A549 (cell line): ENCODE measurements at regions not wholly inside any gene's neighbourhood (a gene's known extent, or its start where the extent isn't known, plus 50 kb on each side); places are given as distances from the start of the nearest gene placed in this dataset.

Experiments used
- ATAC-seq, 2 experiments: fragments of 200-7000 bp in 1 of 2; fragments of >200 bp in 1 of 2; cut with Nextera tagmentation in 1 of 2; cut with Tn5 transposase in 1 of 2; 3 replicates each; pipeline versions ENCODE4 v1.8.0 to v1.9.1; 2018 to 2020; ENCODE audit warnings: mild to moderate bottlenecking in 1 of 2, moderate library complexity in 1 of 2
- CTCF ChIA-PET: fragments of 300-600 bp; sonication (Branson Sonifier 250); formaldehyde crosslinking; extraction: SDS; loops from one replicate; lab custom pipeline; 2021; ENCODE audit warnings: antibody characterized with exemption, inconsistent platforms; lab: Yijun Ruan, JAX
- POLR2A ChIA-PET: fragments of 350-600 bp; formaldehyde crosslinking; extraction: SDS; loops from one replicate; lab custom pipeline; 2021; ENCODE audit warnings: antibody characterized with exemption, inconsistent platforms; lab: Yijun Ruan, JAX
- DNase-seq, 2 experiments: peaks; one replicate each; pipeline versions ENCODE4 v3.0.0 to v3.0.0-alpha.2; 2011 to 2016; ENCODE audit warnings: low read depth in 1 of 2, low spot score in 1 of 2
- FAIRE-seq: peaks from 2 replicates; lab custom pipeline; 2011; peaks lifted over from hg19 to GRCh38; lab: Jason Lieb, UNC
- H3K27ac ChIP-seq, 2 experiments: fragments of >200 bp; sonication (Bioruptor Twin); formaldehyde crosslinking; 3 replicates each; pipeline ENCODE4 v1.5.1; 2016 to 2017
- H3K4me1 ChIP-seq: fragments of >200 bp; sonication (Bioruptor Twin); formaldehyde crosslinking; 3 replicates; pipeline ENCODE4 v1.6.1; 2016
- H3K4me2 ChIP-seq: fragments of >200 bp; sonication (Bioruptor Twin); formaldehyde crosslinking; 3 replicates; pipeline ENCODE4 v1.6.1; 2016
- H3K4me3 ChIP-seq: fragments of >200 bp; sonication (Bioruptor Twin); formaldehyde crosslinking; 3 replicates; pipeline ENCODE4 v1.5.1; 2016
- H3K9me3 ChIP-seq: fragments of >200 bp; sonication (Bioruptor Twin); formaldehyde crosslinking; 3 replicates; pipeline ENCODE4 v1.6.1; 2016
- BCL3 ChIP-seq: fragments of >200 bp; sonication (Bioruptor Twin); formaldehyde crosslinking; IDR thresholded peaks from 3 replicates; pipeline ENCODE4 v1.6.1; 2016
- BHLHE40 ChIP-seq: IDR thresholded peaks from 2 replicates; pipeline ENCODE4 v1.6.1; 2012; ENCODE audit warnings: low read depth, low read length, inconsistent platforms
- CBX8 ChIP-seq: fragments of 200-600 bp; sonication (generic); IDR thresholded peaks from 2 replicates; pipeline ENCODE4 v1.6.1; 2016
- EHF ChIP-seq: fragments of 250-450 bp; sonication (Bioruptor Pico); IDR thresholded peaks from 2 replicates; pipeline ENCODE4 v1.5.0; 2020; ENCODE audit warnings: mild to moderate bottlenecking
- EP300 ChIP-seq, 2 experiments: fragments of >200 bp; sonication (Bioruptor Twin); formaldehyde crosslinking; IDR thresholded peaks; 2 replicates in 1 of 2; 3 replicates in 1 of 2; pipeline ENCODE4 v1.6.1; 2016 to 2017
- ESRRA ChIP-seq: fragments of 150-350 bp; IDR thresholded peaks from 2 replicates; pipeline ENCODE4 v1.6.1; 2014; ENCODE audit warnings: mild to moderate bottlenecking, low read length, borderline replicate concordance
- FOSB ChIP-seq: fragments of 250-450 bp; sonication (Bioruptor Pico); IDR thresholded peaks from 2 replicates; pipeline ENCODE4 v1.5.0; 2020; ENCODE audit warnings: mild to moderate bottlenecking, moderate library complexity
- FOSL2 ChIP-seq, 2 experiments: fragments of 450-650 bp in 1 of 2; fragments of >200 bp in 1 of 2; sonication (Bioruptor Twin) in 1 of 2; formaldehyde crosslinking; IDR thresholded peaks; 2 replicates each; pipeline versions ENCODE4 v1.5.0 to v1.6.1; 2016 to 2020; ENCODE audit warnings: mild to moderate bottlenecking in 1 of 2, moderate library complexity in 1 of 2
- GATA3 ChIP-seq: IDR thresholded peaks from 2 replicates; pipeline ENCODE4 v1.6.1; 2012; ENCODE audit warnings: borderline replicate concordance
- HEYL ChIP-seq: fragments of 250-450 bp; sonication (Bioruptor Pico); IDR thresholded peaks from 2 replicates; pipeline ENCODE4 v1.8.0; 2021; ENCODE audit warnings: mild to moderate bottlenecking, moderate library complexity
- HOXA7 ChIP-seq: fragments of 250-450 bp; sonication (Bioruptor Pico); IDR thresholded peaks from 2 replicates; pipeline ENCODE4 v1.5.0; 2020; ENCODE audit warnings: mild to moderate bottlenecking, moderate library complexity
- HOXB5 ChIP-seq: fragments of 250-450 bp; sonication (Bioruptor Pico); IDR thresholded peaks from 2 replicates; pipeline ENCODE4 v1.5.0; 2020; ENCODE audit warnings: mild to moderate bottlenecking, moderate library complexity
- JUN ChIP-seq, 2 experiments: fragments of >200 bp; sonication (Bioruptor Twin); formaldehyde crosslinking; IDR thresholded peaks; 2 replicates in 1 of 2; 3 replicates in 1 of 2; pipeline ENCODE4 v1.6.1; 2016 to 2017
- JUNB ChIP-seq: fragments of >200 bp; sonication (Bioruptor Twin); formaldehyde crosslinking; IDR thresholded peaks from 2 replicates; pipeline ENCODE4 v1.6.1; 2016
- MAFK ChIP-seq: fragments of 450-650 bp; IDR thresholded peaks from 2 replicates; pipeline ENCODE4 v1.6.1; 2014; ENCODE audit not compliant: partially characterized antibody
- MAX ChIP-seq: IDR thresholded peaks from 2 replicates; pipeline ENCODE4 v1.6.1; 2012
- MAZ ChIP-seq: fragments of 150-350 bp; IDR thresholded peaks from 2 replicates; pipeline ENCODE4 v1.6.1; 2014; ENCODE audit warnings: antibody characterized with exemption, low read depth, low read length, borderline replicate concordance
- NFE2L2 ChIP-seq: fragments of 150-350 bp; conservative IDR thresholded peaks from 2 replicates; pipeline ENCODE4 v1.6.1; 2014; ENCODE audit warnings: low read length
- NPAS2 ChIP-seq: fragments of 250-450 bp; sonication (Bioruptor Pico); IDR thresholded peaks from 2 replicates; pipeline ENCODE4 v1.8.0; 2022; ENCODE audit warnings: mild to moderate bottlenecking, moderate library complexity, borderline replicate concordance
- NR3C1 ChIP-seq: fragments of >200 bp; sonication (Bioruptor Twin); formaldehyde crosslinking; IDR thresholded peaks from 3 replicates; pipeline ENCODE4 v1.6.1; 2017
- PHF8 ChIP-seq: fragments of 200-600 bp; sonication (generic); IDR thresholded peaks from 2 replicates; pipeline ENCODE4 v1.6.1; 2016; ENCODE audit warnings: low read depth, mild to moderate bottlenecking, antibody characterized with exemption, moderate library complexity, borderline replicate concordance
- POLR2A ChIP-seq: IDR thresholded peaks from 2 replicates; pipeline ENCODE4 v1.6.1; 2012; ENCODE audit warnings: mild to moderate bottlenecking, low read length
- RARB ChIP-seq: fragments of 250-450 bp; sonication (Bioruptor Pico); IDR thresholded peaks from 2 replicates; pipeline ENCODE4 v1.8.0; 2021; ENCODE audit warnings: mild to moderate bottlenecking, moderate library complexity
- RFX5 ChIP-seq: fragments of 450-650 bp; IDR thresholded peaks from 2 replicates; pipeline ENCODE4 v1.7.1; 2014; ENCODE audit warnings: antibody characterized with exemption, mild to moderate bottlenecking, moderate library complexity
- RNF2 ChIP-seq: fragments of 200-600 bp; sonication (generic); IDR thresholded peaks from 2 replicates; pipeline ENCODE4 v1.6.1; 2016; ENCODE audit warnings: low read depth, mild to moderate bottlenecking, antibody characterized with exemption, moderate library complexity, borderline replicate concordance
- SMC3 ChIP-seq: fragments of >200 bp; sonication (Bioruptor Twin); formaldehyde crosslinking; IDR thresholded peaks from 3 replicates; pipeline ENCODE4 v1.6.1; 2018; ENCODE audit warnings: inconsistent platforms
- TFCP2L1 ChIP-seq: fragments of 250-450 bp; sonication (Bioruptor Pico); IDR thresholded peaks from 2 replicates; pipeline ENCODE4 v1.5.0; 2021; ENCODE audit warnings: mild to moderate bottlenecking
- USF2 ChIP-seq: fragments of 450-650 bp; IDR thresholded peaks from 2 replicates; pipeline ENCODE4 v1.6.1; 2014; ENCODE audit warnings: antibody characterized with exemption
- WGBS: methylation state at CpG from one replicate; pipeline ENCODE4 v1.1.6; 2017; ENCODE audit errors: missing lambda C conversion rate; 5-methylcytosine and 5-hydroxymethylcytosine counted together

GRCh38 chr1:82423174-82423815, 622.6 kb downstream of the ADGRL2 start:
- DNase-seq: no peak
- no peak for ATAC-seq
- H3K9me3 ChIP-seq: no peaks in the 10 kb centered on the region
- no peak for FAIRE-seq
- ChIA-PET CTCF (no interaction called here), POLR2A (no interaction called here)
- H3K27ac ChIP-seq: no peak overlapping the region
- H3K4me3 ChIP-seq: no peak overlapping the region
- TF ChIP-seq JUNB (no peak), JUN (IDR thresholded peaks at IDR 0.05) (no peak), MAZ (no peak), USF2 (no peak), POLR2A (no peak), FOSB (no peak), PHF8 (no peak), BCL3 (no peak), EHF (CRISPR knock-in tag) (no peak), CBX8 (no peak)
- no peak overlapping the region for H3K4me2 ChIP-seq
- H3K4me1 ChIP-seq: no peaks in the 10 kb centered on the region

- H3K4me3 ChIP-seq: no peak overlapping the region
- H3K4me1 ChIP-seq: no peaks in the 10 kb centered on the region
- FAIRE-seq: no peak
- H3K27ac ChIP-seq: no peak overlapping the region
- POLR2A ChIA-PET: no interaction called here
- H3K4me2 ChIP-seq: no peak overlapping the region
- no peak for DNase-seq
- ATAC-seq: no peak
- TF ChIP-seq HEYL (CRISPR knock-in tag): no peak
- TF ChIP-seq EP300 (IDR thresholded peaks at IDR 0.05): no peak
- TF ChIP-seq RARB (CRISPR knock-in tag): no peak
- TF ChIP-seq RNF2: no peak
- no peak for TF ChIP-seq MAX
- CTCF ChIA-PET: no interaction called here
- WGBS: 1% methylated on average over 2 of the region's 2 CpGs
- no peaks in the 10 kb centered on the region for H3K9me3 ChIP-seq
Measured at GRCh38 chr1:82421782-82422181, 621.0 kb downstream of the ADGRL2 start.

GRCh38 chr1:82420584-82420983, 619.9 kb downstream of the ADGRL2 start:
- no peak for ATAC-seq
- POLR2A ChIA-PET: no interaction called here
- TF ChIP-seq MAFK: no peak
- no peak for TF ChIP-seq BHLHE40
- no peak for TF ChIP-seq HOXA7 (CRISPR knock-in tag)
- no peak for TF ChIP-seq FOSL2 (IDR thresholded peaks at IDR 0.05)
- no peak for TF ChIP-seq FOSL2 (CRISPR knock-in tag; IDR thresholded peaks at IDR 0.05)
- TF ChIP-seq NFE2L2: no peak
- TF ChIP-seq RARB (CRISPR knock-in tag): no peak
- no peak for TF ChIP-seq MAZ
- TF ChIP-seq GATA3: no peak
- TF ChIP-seq RFX5: no peak
- TF ChIP-seq NR3C1: no peak
- no peak for TF ChIP-seq SMC3
- TF ChIP-seq ESRRA: no peak
- TF ChIP-seq TFCP2L1: no peak
- TF ChIP-seq NPAS2 (CRISPR knock-in tag): no peak
- TF ChIP-seq HOXB5 (CRISPR knock-in tag): no peak
- Histone ChIP-seq H3K27ac (no peak overlapping the region), H3K4me3 (no peak overlapping the region), H3K4me2 (no peak overlapping the region), H3K4me1 (no peaks in the 10 kb centered on the region), H3K9me3 (no peaks in the 10 kb centered on the region)
- FAIRE-seq: no peak
- no peak for DNase-seq
- CTCF ChIA-PET: no interaction called here
- WGBS: 9% methylated on average over 3 of the region's 3 CpGs
